NCI-H345 (cell line): ENCODE measurements at regions not wholly inside any gene's neighbourhood (a gene's known extent, or its start where the extent isn't known, plus 50 kb on each side); places are given as distances from the start of the nearest gene placed in this dataset.
"Not testable (repeated sequence)": the region's sequence is repeated elsewhere in the genome, so short reads cannot be mapped to it uniquely, and the experiment has no call there.

ENCODE experiments used
- DNase-seq: peaks from one replicate; lab custom pipeline; 2025; lab: John Stamatoyannopoulos, UW

DNA sequence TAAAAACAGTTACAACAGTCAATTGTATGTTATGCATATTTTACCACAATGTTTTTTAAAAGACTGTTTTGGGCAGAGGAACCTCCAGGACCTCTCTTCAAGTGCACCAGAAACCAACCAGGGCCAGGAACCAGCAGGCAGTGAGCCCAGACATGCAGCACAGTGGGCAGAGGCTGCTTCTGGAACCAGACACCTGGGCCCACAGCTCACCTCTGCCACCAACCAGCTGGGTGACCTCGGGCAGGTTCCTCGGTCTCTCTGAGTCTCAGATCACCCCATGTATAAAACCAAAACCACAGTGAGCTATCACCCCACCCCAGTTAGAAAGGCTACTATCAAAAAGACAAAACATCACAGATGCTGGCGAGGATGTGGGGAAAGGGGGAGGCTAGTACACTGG is 161.0 kb downstream of the C16orf95 start:
- DNase-seq: no peak

DNA sequence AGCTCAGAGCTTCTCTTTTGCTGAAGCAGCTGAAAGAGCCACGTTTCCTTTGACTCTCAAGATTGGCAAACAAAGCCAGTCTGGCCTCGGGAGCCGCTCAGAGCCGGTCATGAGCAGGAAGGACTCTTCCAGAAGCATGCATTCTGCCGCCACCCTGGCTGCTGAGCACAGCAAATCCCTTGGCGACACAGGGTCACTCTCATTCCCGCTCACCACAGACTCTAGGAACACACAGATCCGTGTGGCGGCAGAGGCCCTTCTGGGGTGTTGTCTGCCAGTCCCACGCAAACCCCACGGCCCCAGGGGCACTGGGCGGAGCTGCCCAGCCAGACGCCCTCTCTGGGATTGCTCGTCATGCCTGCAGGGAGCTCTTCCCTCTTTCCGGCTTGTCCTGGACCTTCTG is 157.0 kb downstream of the C16orf95 start:
- no peak for DNase-seq

DNA sequence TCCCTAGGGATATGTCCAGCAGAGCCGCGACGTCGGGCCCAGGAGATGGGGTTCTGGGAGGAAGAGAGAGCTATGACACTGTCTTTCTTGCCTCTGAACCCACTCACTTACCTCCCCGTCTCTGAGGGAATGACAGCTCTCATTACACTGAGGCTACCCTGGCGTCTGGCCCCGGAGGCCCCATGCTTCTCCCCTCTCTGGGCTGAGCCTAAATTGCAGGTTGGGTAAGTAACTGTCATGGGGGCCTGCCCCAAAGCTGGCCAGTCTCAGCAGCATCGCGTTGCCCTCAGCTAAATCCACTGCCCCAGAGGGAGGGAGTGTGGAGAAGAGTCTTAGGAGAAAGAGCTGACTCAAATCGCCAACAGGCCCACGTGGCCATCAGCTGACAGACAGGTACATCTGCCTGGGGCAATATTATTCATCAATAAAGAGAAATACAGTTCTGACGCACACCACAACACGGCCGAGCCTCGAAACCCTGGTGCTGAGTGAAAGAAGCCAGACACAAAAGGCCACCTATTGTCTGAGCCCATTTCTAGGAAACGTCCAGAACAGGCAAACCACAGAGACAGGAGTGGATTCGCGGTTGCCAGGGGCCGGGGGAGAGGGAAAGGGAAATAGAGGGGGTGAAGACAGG is 156.4 kb downstream of the C16orf95 start:
- no peak for DNase-seq

DNA sequence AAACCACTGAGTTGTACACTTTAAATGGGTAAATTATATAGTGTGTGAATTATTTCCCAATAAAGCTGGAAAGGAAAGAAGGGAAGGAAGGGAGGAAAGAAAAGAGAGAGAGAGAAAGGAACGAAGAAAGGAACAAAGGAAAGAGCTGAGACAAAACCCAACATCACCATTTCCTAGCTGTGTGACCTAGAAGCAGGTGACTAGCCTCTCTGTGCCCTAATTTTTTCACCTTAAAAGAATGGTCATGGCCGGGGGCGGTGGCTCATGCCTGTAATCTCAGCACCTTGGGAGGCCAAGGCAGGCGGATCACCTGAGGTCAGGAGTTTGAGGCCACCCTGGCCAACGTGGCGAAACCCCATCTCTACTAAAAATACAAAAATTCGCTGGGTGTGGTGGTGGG is 155.8 kb downstream of the C16orf95 start:
- DNase-seq: not testable (repeated sequence)

DNA sequence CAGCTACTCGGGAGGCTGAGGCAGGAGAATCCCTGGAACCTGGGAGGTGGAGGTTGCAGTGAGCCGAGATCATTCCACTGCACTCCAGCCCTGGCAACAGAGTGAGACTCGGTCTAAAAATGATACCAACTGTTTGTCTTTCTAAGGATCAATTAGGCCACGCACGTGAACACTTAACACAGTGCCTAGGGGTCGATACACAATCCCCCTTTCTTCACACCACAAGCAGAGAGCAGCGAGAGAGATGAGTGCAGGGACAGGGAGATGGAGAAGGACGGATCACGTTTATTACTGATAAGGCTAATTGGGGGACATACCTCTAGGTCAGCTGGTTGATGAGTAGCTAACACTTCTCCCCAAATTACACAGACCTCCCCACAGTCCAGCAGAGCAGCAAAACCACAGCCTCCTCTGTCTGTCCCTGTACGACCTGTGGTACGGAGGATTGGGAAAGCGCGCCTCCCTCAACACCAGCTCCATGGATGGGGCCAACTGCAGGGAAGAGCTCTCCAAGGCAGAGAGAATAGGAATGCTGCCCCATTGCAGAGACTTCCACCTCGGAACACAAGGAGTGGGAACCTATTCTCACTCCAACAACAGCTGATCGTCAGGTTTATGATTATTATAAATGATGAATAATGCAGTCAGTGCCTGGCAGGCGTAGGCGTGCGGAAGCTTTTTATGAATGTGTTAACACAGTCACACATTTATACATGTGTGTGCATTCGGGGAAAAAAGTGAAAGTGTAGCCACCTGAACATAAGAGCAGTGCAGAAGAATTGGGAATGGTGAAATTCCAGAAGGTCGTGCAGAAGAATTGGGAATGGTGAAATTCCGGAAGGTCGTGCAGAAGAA is 155.1 kb downstream of the C16orf95 start:
- DNase-seq: no peak

DNA sequence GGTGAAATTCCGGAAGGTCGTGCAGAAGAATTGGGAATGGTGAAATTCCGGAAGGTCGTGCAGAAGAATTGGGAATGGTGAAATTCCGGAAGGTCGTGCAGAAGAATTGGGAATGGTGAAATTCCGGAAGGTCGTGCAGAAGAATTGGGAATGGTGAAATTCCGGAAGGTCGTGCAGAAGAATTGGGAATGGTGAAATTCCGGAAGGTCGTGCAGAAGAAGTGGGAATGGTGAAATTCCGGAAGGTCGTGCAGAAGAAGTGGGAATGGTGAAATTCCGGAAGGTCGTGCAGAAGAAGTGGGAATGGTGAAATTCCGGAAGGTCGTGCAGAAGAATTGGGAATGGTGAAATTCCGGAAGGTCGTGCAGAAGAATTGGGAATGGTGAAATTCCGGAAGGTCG is 154.4 kb downstream of the C16orf95 start:
- not testable (repeated sequence) for DNase-seq

DNA sequence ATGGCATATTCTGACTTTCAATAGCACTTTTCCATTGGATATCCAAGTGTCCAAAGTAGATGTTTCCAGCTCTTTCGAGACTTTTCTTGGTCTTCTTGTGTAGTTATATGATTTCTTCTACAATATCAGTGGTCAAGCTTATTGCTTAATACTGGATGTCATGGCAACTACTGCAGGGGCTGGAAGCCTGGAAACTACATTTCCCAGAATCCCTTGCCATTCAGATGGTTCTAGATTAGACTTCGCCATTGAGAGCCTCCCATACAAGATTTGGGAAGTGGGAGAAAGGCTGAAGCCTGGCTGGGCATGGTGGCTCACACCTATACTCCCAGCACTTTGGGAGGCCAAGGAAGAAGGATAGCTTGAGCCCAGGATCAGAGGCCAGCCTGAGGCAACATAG is 153.6 kb downstream of the C16orf95 start:
- DNase-seq: no peak

DNA sequence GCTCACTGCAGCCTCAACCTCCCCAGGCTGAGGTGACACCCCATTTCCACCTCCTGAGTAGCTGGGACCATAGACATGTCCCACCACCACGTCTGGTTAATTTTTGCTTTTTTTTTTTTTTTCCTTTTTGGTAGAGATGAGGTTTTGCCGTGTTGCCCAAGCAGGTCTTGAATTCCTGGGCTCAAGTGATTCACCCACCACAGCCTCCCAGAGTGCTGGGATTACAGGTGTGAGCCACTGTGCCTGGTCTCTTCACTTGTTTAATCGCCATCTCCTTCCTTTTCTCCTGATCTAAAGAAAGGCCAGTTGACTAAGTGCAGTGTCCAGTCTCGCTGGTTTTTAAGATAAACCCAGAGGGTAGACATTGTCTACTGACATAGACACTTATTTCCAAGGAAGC is 152.0 kb downstream of the C16orf95 start:
- no peak for DNase-seq

DNA sequence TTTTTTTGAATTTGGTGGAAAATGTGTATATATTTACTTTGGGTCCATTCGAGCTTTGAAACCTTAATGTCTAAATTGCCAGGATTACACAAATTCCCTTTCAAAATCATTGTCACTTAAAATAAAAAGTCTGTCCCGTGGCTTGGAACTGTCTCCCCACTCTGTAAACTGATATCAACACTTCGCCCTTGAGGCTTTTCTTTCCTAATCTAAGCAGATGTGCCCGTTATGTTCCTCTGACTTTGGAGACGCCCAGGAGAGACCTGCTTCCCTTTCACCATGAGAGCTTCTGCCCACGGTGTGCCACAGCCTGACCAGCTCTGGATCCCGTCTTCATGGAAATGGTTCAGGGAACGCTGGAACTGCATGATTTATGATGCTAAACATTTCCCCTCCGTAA is 151.3 kb downstream of the C16orf95 start:
- no peak for DNase-seq

DNA sequence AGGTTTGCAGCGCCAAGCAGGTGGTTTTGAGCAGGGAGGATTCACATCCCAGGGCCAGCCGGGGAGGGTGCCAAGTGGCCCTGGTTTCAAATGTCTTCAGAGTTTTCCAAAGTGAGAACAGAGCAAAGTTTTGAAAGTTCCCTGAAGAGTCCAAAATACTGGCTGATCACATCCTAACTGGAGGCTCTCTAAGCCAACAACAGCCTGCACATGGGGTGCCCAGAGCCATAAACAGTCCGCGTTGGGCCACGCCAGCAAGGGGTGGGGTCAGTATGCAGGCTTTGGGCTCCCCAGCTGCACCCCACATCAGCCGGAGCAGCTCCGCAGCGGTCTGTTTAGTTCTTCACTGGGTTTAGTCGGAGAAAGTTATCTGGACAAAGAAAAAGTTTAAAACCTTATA is 150.9 kb downstream of the C16orf95 start:
- no peak for DNase-seq

DNA sequence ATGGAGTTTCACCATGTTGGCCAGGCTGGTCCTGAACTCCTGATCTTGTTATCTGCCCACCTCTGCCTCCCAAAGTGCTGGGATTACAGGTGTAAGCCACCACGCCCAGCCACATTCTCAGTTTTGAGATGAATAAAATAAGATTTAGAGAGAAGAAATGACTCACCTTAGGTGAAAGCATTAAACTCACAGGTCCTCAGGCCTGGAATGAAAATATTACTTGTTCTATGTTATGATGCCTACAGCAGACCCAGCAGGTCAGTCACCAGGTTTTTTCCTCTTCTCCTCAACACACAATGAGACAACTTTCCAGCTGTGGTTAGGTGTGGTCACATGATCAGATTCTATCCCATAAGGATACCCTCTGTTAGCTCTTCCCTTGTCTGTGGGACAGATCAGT is 150.3 kb downstream of the C16orf95 start:
- DNase-seq: no peak

DNA sequence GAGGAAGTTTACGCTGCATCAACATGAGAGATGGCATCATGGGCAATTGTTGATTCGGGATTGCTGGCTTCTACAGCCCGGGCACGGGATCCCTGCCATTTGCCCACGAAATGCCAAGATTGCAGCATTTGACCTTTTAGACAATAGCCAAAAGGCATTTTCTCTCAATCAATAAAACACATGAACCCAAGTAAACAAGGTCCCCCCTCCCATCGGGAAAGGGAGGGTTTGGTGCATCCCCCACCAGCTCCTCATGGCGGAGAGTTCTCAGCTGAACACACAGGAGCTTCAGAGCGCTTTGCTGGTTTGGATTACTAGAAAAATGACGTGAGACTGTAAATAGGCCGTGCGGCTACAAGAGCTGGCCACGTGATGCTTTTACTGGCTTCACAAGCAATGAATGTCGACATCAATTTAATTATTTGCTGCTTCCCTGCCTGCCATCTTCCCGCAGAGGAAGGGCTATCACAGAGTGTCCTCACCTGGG is 147.6 kb downstream of the C16orf95 start:
- DNase-seq: no peak

DNA sequence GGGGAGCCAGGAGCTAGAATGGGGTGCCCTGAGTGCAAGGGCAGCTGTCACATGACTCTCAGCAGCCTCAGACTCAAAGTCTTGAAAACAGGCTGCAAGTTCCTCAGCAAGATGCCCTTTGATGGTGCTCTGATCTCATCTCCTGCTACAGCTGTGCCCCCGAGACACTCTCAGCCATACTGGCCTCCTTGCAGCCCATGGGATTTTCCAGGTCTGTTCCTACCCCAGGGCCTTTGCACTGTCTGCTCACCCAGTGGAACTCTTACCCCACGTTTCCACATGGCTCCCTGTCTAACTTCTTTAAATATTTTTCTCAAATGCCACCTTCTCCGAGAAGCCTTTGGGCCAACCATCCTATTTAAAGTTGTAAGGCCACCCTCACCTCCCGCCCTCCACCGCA is 146.9 kb downstream of the C16orf95 start:
- no peak for DNase-seq

DNA sequence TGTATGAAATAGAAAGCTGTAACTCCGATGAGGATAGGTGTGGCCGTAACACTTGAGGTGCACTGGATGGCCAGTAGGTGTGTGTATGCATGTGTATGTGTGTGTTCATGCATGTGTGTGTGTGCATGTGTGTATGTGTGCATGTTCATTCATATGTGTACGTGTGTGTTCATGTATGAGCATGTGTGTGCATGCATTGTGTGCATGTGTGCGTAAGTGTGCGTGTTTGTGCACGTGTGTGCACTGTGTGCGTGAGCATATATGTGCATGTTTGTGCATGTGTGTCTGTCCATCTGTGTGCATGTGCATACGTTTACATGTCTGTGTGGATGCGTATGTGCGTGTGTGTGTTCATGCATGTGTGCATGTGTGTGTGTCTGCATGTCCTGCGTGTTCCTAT is 145.5 kb downstream of the C16orf95 start:
- DNase-seq: no peak

DNA sequence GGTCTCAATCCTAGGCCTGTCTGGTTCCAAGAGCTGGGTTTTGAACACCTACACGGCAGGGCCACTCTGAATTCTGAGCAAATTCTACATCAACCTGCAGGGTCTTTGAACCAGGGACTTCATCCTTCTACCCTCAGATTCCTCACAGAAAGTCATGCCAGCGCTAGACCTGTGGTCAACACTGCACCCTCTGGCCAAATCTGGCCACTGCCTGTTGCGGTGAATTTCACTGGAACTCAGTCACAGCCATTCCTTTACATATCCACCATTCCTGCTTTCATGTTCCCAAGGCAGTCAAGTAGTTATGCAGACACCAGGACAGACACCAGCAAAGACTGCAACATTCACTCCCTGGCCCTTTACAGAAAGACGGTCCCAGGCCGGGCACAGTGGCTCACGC is 144.6 kb downstream of the C16orf95 start:
- DNase-seq: no peak

DNA sequence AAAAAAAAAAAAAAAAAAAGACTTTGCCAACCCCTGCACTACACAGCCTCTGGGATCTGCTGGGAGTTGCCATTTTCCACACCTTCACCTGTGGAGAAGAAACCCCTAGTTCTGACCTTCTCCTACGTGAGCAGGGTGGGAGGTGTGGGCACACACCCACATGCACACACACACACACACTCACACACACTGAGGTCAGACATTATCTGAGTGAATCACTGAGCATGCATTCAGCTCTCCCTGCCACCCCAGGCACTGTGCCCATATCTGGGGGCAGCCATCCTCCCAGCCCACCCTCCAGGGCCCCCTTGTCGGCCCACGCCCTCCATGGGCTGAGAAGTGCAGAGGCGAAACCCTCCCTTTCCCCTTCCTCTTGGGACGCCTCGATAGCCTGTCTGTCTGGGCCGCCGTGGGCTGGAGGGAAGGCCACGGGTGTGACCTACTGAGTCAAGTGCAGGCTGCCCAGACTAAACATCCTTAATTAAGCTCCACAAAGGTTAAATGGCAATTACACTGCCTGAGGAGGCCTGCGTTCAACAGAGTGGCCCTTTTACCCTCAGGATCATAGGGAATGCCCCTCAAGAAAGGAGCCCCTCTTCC is 143.8 kb downstream of the C16orf95 start:
- no peak for DNase-seq

DNA sequence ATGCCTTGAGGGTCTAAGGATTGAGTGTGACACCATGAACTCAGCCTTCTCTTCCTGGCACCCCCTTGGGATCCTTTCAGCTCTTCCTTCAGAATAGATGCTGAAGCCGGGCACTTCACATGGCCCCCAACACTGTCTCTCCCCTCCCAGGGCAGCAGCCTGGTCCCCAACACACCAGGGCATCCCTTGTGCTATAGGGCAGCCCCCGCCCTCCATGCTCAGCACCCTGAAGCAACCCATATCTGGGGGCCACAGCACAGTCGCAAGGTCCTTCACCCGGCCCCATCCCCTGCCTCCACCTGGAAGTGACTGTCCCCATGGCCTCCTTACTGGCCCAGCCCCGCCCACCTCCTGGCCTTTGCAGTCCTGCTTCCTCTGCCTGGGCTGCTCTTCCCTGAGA is 143.1 kb downstream of the C16orf95 start:
- no peak for DNase-seq

DNA sequence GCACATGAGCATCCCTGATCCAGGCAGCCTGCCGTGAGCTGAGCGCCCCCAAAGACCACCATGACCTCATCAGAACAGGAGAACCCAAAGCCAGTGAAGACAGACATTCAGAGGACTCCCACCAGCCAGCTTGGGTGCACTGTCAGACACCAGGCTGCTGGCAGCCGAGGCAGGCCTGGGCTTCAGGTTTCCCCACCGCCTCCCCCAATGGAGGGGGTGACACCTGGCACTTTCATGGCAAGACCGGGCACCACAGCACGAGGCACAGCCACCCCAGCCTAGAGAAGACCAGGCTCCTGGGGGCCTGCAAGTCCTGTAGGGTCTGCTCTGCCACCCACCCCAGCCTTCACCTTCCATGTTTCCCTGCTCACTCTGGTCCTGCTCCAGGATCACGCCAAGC is 140.5 kb downstream of the C16orf95 start:
- DNase-seq: no peak

DNA sequence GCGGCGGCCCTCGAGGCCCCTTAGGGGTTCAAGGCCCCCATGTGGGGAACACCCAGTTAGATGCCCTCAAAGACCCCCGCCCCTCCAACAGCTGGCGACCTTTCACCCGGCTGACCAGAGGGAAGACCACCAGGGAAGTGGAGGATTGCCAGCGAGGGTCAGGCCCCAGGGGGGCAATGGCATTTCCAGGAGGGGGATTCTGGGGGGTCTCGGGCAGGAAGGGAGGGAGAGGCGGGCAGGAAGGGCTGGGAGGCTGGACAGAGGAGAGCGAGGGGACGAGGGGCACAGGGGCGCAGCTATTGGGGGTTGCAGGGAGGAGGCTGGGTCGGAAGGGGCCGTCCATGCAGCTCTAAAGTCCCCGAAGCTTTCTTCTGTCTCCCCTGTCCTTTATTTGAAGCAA is 139.5 kb downstream of the C16orf95 start:
- DNase-seq: no peak

DNA sequence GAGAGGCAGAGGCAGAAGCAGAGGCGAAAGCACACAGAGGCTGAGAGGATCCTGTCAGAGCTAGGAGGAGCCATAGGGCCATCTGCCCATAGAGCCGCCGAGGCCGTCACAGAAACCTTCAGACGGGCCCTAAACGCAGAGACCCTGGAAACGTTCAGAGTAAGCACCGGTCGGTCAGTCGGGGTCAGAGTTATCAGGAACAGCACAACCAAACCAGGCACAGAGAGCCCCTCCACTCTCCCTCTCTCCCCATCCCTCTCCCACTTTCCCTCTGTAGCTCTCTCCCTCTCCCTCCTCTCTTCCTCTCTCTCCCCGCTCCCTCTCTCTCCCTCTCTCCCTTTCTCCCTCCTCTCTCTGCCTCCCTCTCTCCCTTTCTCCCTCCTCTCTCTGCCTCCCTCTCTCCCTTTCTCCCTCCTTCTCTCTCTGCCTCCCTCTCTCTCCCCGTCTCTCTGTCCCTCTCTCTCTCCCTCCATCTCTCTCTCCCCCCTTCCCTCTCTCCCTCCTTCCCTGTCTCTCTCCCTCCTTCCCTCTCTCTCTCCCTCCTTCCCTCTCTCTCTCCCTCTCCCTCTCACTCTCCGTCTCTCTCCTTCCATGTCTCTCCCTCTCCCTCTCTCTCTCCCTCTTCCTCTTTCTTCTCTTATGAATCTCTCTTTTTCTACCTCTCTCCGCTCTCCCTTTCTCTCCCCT is 138.9 kb downstream of the C16orf95 start:
- no peak for DNase-seq

DNA sequence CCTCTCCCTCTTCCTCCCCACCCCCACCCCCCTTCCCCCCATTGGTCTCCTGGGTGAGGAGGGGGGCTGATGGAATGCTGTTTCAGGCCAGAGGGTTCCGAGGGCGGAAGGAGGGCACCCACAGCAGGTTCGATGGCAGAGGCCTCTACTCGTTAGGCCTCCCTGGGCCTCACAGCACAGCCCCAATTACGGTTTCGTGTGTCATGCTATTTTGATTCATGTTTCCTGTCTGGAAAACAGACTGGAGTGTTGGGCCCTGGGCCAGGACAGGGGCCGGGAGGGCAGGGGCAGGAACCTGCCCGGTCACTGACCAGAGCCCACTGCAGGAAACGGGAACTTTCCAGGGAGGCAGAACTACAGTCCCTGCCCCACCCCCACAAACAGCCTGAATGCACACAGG is 138.2 kb downstream of the C16orf95 start:
- DNase-seq: no peak

DNA sequence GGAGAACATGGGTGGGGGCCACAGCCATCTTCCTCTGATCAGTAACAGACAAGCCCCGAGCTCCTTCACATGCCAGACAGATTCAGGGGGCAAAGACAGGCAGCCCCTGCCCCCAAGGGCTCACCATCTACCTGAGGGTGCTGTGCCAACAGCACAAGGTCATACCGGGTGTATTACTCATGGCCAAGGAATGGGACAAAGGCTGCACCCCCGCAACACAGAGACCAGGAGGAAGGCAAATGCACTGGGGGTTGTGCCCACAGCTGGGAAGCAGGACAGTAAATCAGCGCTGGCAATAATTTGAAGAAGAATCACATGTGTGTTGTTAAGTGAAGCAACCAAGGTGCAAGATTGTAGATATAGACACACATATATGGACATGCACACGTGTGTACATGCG is 137.1 kb downstream of the C16orf95 start:
- no peak for DNase-seq

DNA sequence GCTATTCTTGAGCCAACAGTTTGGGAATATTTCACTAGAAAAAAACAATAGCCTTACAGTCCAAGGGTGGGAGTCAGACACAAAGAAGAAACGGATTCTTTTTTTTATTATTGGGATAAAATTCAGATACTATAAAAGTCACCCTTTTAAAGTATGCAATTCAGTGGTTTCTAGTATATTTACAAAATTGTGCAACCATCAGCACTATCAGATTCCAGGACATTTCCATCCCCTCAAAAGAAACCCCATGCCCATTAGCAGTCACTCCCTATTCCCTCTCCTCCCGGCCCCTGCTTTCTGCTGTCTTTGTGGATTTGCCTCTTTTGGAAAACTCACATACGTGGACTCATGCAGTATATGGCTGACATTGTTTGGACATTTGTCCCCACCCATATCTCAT is 134.4 kb downstream of the C16orf95 start:
- DNase-seq: no peak
